ENCODE measurements at regions not wholly inside any gene's neighbourhood (a gene's known extent, or its start where the extent isn't known, plus 50 kb on each side); places are given as distances from the start of the nearest gene placed in this dataset.

DNA sequence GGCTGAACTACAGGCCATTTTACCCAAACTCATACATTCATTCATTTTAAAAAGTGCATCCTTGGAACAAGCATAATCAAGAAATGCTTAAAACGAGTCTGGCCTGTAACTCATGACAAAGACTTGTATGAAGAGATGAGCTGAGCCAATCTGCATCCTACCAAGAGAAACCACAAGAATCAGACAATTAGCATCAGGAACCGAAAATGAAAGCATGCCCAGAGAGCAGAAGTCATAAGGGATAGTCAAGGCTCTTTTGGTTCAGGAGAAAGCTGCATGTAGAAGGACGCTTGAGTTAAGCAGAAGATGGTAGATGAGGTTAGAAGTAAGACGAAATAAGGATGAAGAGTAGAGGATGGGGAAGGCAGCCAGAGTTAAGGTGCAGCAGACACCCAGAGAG lies 137.0 kb upstream of the CTNNA2 start:
- no peaks in the 10 kb centered on the region for H4K20me1 ChIP-seq (ENCODE audit: insufficient read depth)
- no peak overlapping the region for H3K4me2 ChIP-seq (ENCODE audit: low read length)
- H3K27ac ChIP-seq (ENCODE audit: low read length) = no peak overlapping the region
- no peaks in the 10 kb centered on the region for H3K27me3 ChIP-seq (ENCODE audit: insufficient read depth, low read depth, low read length)
- TF ChIP-seq, protein P1, sequence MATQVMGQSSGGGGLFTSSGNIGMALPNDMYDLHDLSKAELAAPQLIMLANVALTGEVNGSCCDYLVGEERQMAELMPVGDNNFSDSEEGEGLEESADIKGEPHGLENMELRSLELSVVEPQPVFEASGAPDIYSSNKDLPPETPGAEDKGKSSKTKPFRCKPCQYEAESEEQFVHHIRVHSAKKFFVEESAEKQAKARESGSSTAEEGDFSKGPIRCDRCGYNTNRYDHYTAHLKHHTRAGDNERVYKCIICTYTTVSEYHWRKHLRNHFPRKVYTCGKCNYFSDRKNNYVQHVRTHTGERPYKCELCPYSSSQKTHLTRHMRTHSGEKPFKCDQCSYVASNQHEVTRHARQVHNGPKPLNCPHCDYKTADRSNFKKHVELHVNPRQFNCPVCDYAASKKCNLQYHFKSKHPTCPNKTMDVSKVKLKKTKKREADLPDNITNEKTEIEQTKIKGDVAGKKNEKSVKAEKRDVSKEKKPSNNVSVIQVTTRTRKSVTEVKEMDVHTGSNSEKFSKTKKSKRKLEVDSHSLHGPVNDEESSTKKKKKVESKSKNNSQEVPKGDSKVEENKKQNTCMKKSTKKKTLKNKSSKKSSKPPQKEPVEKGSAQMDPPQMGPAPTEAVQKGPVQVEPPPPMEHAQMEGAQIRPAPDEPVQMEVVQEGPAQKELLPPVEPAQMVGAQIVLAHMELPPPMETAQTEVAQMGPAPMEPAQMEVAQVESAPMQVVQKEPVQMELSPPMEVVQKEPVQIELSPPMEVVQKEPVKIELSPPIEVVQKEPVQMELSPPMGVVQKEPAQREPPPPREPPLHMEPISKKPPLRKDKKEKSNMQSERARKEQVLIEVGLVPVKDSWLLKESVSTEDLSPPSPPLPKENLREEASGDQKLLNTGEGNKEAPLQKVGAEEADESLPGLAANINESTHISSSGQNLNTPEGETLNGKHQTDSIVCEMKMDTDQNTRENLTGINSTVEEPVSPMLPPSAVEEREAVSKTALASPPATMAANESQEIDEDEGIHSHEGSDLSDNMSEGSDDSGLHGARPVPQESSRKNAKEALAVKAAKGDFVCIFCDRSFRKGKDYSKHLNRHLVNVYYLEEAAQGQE (IDR thresholded peaks at IDR 0.05; ENCODE audit: borderline replicate concordance) = no peak
- TF ChIP-seq TAF1 (IDR thresholded peaks at IDR 0.05; ENCODE audit: low read depth) (no peak), EZH2 (IDR thresholded peaks at IDR 0.05; ENCODE audit: borderline replicate concordance, insufficient read depth, low read length, poor library complexity, severe bottlenecking) (no peak), SMC3 (conservative IDR thresholded peaks at IDR 0.05; ENCODE audit: poor library complexity) (no peak), MXI1 (conservative IDR thresholded peaks at IDR 0.05; ENCODE audit: poor library complexity, severe bottlenecking) (no peak), EP300 (conservative IDR thresholded peaks at IDR 0.05; ENCODE audit: poor library complexity, severe bottlenecking) (no peak)
- H2AFZ ChIP-seq (ENCODE audit: low read depth, low read length) = no peak overlapping the region
- no peaks in the 10 kb centered on the region for H3K36me3 ChIP-seq (ENCODE audit: insufficient read depth, low read length)
- H3K79me2 ChIP-seq (replicated peaks; ENCODE audit: insufficient read depth, low read length) = no peaks in the 10 kb centered on the region
- no peak overlapping the region for H3K9ac ChIP-seq (ENCODE audit: low read length)
- H3K4me3 ChIP-seq (ENCODE audit: low read length) = no peak overlapping the region
- H3F3A ChIP-seq (ENCODE audit: insufficient read depth, low read length, poor library complexity, severe bottlenecking) = no peaks in the 10 kb centered on the region
- no peaks in the 10 kb centered on the region for H3K9me3 ChIP-seq (ENCODE audit: low read length)
- no peaks in the 10 kb centered on the region for H3K9me2 ChIP-seq (ENCODE audit: insufficient read depth, low read length)

DNA sequence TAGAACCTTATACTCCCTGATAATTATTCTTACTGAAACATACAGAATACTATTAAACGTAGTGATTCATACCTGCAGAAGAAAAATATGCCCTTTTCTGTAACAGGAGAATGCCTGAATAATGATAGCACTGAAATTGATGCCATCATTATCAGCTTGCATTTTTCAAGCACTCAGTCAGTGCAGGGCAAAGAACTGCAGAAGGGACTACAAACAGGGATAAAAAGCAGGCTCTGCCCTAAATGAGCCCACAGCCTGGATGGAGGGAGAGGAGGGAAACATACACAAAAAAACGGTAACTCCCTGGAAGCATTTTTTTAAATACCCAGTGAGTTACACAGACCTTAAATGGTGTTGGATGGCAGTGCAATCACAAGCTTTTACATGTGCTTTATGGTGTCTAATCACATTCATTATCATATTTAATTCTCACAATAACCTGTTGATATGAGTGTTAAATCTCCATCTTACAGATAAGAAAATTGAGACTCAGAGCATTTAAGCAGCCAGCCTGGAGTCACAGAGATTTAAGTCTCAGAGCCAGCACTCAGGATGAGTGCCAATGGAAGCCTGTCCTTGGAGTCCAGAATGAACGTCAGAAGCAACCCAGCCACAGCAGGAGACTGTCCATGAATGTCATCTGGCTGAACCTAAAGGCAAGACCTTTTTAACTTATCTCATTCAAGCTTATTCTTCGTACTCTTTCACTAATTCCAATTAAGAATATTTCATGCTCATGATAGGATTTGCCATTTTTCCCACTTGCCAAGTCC lies 139.3 kb upstream of the CTNNA2 start:
- H3K27ac ChIP-seq (ENCODE audit: low read length) = no peak overlapping the region
- H4K20me1 ChIP-seq (ENCODE audit: insufficient read depth) = no peaks in the 10 kb centered on the region
- TF ChIP-seq RAD21 (conservative IDR thresholded peaks at IDR 0.05) (no peak), POLR2AphosphoS5 (IDR thresholded peaks at IDR 0.05) (no peak), EZH2 (IDR thresholded peaks at IDR 0.05; ENCODE audit: borderline replicate concordance, insufficient read depth, low read length, poor library complexity, severe bottlenecking) (no peak), SMC3 (conservative IDR thresholded peaks at IDR 0.05; ENCODE audit: poor library complexity) (no peak), EP300 (conservative IDR thresholded peaks at IDR 0.05; ENCODE audit: poor library complexity, severe bottlenecking) (no peak), MXI1 (conservative IDR thresholded peaks at IDR 0.05; ENCODE audit: poor library complexity, severe bottlenecking) (no peak), TAF1 (IDR thresholded peaks at IDR 0.05; ENCODE audit: low read depth) (no peak)
- TF ChIP-seq, protein P2, sequence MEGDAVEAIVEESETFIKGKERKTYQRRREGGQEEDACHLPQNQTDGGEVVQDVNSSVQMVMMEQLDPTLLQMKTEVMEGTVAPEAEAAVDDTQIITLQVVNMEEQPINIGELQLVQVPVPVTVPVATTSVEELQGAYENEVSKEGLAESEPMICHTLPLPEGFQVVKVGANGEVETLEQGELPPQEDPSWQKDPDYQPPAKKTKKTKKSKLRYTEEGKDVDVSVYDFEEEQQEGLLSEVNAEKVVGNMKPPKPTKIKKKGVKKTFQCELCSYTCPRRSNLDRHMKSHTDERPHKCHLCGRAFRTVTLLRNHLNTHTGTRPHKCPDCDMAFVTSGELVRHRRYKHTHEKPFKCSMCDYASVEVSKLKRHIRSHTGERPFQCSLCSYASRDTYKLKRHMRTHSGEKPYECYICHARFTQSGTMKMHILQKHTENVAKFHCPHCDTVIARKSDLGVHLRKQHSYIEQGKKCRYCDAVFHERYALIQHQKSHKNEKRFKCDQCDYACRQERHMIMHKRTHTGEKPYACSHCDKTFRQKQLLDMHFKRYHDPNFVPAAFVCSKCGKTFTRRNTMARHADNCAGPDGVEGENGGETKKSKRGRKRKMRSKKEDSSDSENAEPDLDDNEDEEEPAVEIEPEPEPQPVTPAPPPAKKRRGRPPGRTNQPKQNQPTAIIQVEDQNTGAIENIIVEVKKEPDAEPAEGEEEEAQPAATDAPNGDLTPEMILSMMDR (IDR thresholded peaks at IDR 0.05; ENCODE audit: poor library complexity, severe bottlenecking) = no peak
- TF ChIP-seq, protein P1 (IDR thresholded peaks at IDR 0.05; ENCODE audit: borderline replicate concordance) = no peak
- no peak overlapping the region for H3K4me2 ChIP-seq (ENCODE audit: low read length)
- no peaks in the 10 kb centered on the region for H3K9me3 ChIP-seq (ENCODE audit: low read length)
- no peak overlapping the region for H2AFZ ChIP-seq (ENCODE audit: low read depth, low read length)
- H3K36me3 ChIP-seq (ENCODE audit: insufficient read depth, low read length) = no peaks in the 10 kb centered on the region
- no peaks in the 10 kb centered on the region for H3K27me3 ChIP-seq (ENCODE audit: insufficient read depth, low read depth, low read length)
- H3K9ac ChIP-seq (ENCODE audit: low read length) = no peak overlapping the region
- H3F3A ChIP-seq (ENCODE audit: insufficient read depth, low read length, poor library complexity, severe bottlenecking) = no peaks in the 10 kb centered on the region
- no peaks in the 10 kb centered on the region for H3K9me2 ChIP-seq (ENCODE audit: insufficient read depth, low read length)
- no peaks in the 10 kb centered on the region for H3K79me2 ChIP-seq (replicated peaks; ENCODE audit: insufficient read depth, low read length)
- H3K4me3 ChIP-seq (ENCODE audit: low read length) = no peak overlapping the region

Measured in neural cell (in vitro differentiated cells).